ENCODE measurements at regions not wholly inside any gene's neighbourhood (a gene's known extent, or its start where the extent isn't known, plus 50 kb on each side); places are given as distances from the start of the nearest gene placed in this dataset.
"Not testable (repeated sequence)": the region's sequence is repeated elsewhere in the genome, so short reads cannot be mapped to it uniquely, and the experiment has no call there.

DNA sequence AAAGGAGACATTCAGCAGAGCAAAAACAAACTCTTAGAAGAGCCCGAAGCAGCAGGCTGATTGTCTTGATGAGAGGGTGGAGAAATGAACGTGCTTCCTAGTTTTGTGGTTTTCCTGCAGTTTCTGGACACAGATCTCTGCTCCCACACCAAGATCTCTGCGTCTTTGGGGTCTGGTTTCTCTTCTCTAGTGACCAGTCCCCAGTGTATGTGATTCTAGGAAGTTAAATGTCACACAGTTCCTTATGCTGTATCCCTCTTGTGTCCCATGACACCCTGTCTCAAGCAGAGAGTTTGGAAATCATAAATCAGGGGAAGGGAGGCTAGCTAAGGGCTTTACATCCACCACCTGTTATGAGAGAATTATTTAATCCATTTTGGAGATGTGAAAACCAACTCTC, 55.4 kb upstream of the KLF14 start:
- DNase-seq (ENCODE audit: low read depth, low spot score): no peak

DNA sequence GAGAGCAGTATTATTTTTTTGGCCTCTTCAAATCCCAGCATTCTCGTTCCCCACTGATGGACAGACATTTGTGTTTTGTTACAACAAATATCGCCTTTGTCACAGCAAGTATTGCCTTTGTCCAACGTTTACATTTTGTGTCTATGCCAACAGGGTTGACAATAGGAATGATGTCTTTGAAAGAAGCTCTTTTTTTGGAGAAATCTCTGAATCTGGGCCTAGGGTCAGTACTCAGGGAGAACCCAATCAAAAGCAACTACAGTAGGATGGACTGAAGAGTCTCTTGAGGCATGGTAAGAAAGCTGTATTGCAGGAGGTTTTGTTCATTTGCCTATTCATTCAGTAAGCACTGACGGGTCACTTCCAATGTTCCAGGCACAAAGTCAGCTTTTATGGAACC, 57.7 kb upstream of the KLF14 start:
- DNase-seq (ENCODE audit: low read depth, low spot score): no peak

DNA sequence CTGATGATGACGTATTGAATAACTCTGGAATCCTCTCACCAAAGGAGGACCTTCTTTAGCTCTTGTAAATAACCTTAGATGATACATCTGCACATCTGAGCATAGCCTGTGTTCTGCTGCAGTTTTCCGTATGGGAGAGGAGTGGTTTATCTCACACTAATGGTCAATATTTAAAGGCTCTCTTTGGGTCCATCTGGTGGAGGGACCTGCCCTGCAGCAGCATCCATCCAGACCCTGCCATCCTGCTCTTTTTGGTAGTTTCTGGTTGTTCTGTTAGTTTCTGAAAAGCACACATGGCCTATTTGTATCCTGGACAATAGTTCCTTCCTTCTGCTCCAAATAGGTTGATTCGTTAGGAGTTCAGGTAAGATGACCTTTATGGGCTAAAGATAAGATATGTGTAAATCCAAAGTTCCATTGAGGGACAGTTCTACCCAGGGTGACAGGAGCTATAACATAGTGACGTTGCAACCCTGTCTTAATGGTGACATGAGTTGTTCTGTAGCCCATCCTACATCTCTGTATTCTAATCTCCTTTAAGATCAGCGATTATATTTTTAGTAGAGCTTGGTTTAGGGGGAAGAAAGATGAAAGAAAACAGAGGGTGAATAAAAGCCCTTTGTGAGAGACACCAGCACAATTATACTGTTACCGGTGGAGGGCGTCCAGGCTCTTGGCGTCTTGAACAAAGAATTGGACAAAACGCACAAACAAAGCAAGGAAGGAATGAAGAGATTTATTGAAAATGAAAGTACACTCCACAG, 60.0 kb upstream of the KLF14 start:
- peak; percentile 29 for DNase-seq (ENCODE audit: low read depth, low spot score)

DNA sequence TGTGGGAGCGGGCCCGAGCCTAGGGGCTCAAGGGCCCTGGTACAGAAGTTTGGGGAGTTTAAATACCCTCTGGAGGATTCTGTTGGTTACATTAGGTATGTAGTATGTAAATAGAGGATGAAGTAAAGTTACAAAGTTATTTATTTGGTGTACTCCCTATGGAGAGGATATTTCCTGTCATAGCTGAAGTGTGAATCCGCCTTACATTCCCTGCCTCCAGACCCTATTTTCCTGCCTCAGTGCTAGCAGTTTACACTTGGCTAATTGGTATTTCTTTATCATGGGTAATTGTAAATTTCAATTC, 60.6 kb upstream of the KLF14 start:
- DNase-seq (ENCODE audit: low read depth, low spot score): peak; percentile 1

DNA sequence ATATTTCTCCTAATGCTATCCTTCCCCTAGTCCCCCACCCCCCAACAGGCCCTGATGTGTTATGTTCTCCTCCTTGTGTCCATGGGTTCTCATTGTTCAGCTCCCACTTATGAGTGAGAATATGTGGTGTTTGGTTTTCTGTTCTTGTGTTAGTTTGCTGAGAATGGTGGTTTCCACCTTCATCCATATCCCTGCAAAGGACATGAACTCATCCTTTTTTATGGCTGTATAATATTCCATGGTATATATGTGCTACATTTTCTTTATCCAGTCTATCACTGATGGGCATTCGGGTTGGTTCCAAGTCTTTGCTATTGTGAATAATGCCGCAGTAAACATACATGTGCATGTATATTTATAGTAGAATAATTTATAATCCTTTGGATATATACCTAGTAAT, 62.4 kb upstream of the KLF14 start:
- not testable (repeated sequence) for DNase-seq (ENCODE audit: low read depth, low spot score)

DNA sequence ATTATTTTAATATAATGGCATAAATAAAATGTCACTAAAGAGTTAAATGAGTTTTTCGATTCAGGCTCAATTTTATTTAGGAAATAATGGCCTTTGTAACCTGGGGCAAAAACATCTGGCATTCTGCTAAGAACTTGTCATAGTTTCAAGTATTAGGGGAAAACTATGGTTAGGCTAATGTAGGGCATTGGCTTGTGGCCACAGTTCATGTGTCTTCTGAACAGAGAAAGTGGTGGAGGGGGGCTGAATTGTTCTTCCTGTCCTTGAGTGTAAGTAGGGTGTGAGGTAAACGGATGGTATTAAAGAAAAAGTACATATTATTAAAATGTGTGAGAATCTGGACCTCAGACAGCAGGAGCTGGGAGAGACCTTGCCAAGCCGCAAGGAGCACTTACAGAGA, 69.1 kb upstream of the KLF14 start:
- no peak for DNase-seq (ENCODE audit: low read depth, low spot score)

DNA sequence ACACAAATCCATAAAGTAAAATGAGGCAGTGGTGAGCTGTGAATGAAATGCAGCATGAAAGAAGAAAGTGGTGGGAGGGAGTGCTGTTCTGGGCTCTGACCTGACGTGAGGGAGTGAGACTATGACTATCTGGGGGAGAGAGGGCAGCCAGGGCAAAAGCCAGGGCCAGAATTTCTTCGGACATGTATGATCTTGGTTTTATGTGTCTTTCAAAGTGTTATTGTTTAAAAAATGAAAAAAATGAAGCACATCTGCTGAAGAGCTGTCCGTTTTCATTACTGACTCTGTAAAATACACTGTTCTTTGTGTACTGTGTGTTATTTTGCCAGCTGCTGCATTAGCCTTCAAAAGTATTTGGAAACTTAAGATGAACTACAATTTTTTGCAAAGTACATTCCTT, 70.2 kb upstream of the KLF14 start:
- no peak for DNase-seq (ENCODE audit: low read depth, low spot score)

DNA sequence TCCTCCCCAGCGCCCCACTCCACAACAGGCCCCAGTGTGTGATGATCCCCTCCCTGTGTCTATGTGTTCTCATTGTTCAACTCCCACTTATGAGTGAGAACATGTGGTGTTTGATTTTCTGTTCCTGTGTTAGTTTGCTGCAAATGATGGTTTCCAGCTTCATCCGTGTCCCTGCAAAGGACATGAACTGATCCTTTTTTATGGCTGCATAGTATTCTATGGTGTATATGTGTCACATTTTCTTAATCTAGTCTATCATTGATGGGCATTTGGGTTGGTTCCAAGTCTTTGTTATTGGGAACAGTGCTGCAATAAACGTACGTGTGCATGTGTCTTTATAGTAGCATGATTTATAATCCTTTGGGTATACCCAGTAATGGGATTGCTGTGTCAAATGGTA, 78.8 kb upstream of the KLF14 start:
- not testable (repeated sequence) for DNase-seq (ENCODE audit: low read depth, low spot score)

DNA sequence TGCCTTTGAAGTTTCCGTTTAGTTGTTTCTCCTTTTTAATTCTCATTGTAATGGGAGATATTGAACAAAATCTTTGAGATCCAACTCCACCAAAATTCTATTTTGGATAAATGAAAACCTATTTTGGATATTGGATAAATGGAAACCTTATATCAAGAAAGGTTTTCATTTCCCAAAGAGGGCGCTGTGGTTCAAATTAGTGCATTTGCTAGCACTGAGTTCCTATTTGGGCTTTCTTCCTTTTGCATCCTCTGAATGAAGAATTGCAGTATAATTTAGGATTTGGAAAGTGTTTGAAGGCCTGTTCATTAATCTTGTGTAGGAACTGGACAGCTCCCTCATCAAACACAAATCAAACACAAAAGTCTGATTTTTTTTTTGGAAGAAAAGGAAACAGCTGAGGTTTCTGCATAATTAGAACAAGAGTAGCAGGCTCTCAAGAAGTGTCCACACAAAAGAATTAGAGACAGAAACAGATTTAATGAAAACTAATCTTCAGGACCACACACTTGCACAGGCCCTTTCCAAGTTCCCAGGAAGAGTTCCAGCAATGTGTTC, 80.8 kb upstream of the KLF14 start:
- DNase-seq (ENCODE audit: low read depth, low spot score): no peak

DNA sequence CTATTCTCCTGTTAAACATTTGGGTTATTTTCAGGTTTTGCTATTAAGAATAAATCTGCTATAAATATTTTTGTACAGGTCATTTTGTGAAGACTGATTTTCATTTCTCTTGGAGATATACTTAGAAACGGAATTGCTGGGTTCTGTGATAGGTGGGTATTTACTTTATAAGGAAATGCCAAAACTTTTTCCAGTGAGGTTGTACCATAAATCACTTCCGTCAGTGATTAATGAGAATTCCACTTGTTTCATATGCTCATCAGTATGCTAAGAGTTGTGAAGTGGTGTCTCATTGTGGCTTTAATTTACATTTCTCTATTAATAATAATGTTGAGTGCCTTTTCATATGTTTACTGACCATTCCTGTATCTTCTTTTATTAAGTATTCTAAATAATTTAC, 84.0 kb upstream of the KLF14 start:
- DNase-seq (ENCODE audit: low read depth, low spot score): no peak

DNA sequence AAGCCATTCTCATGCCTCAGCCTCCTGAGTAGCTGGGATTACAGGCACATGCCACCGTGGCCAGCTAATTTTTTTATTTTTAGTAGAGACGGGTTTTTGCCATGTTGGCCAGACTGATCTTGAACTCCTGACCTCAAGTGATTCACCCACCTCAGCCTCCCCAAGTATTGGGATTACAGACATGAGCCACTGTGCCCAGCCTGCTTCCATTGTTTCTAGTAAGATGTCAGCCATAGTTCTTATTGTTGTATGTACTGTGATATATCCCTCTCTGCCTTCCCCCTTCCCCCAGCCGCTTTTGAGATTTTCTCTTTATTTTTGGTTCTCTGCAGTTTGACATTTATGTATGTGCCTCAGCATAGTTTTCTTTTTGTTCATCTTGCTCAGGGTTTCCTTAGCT, 87.9 kb upstream of the KLF14 start:
- DNase-seq (ENCODE audit: low read depth, low spot score): no peak

DNA sequence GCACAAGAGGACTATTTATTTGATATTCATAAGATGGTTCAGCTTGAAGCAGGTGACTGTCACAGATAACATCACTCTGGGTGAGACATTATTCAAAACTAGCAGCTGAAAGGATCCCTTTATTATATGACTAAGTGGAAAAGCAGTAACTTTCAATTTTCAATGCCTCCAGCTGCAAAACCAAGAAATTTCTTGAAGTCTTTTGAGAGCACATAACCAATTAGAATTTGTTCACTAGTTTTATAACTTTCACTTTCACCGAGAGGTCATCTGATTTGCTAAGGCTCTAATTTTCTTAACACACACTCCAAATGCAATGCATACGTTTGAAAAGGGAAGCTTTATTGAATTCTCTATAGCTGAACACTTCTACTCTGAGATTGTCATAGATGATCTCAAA, 88.6 kb upstream of the KLF14 start:
- no peak for DNase-seq (ENCODE audit: low read depth, low spot score)

DNA sequence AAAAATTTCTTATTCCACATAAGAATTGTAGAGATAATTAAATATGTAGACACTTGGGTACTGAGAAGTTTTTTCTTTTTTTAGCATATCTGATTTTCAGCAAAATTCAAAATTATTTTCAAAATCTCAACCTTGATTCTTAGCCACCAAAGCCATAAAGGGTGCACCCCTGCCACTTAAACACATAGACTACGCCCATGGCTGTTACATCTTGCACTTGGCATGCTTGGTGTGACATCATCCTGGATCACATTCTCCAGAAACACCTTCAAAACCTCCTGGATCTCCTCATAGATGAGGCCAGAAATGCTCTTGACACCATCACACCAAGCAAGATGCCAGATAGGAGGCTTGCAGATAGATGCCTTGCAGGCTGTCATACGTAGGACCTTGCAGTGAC, 89.1 kb upstream of the KLF14 start:
- DNase-seq (ENCODE audit: low read depth, low spot score): no peak

DNA sequence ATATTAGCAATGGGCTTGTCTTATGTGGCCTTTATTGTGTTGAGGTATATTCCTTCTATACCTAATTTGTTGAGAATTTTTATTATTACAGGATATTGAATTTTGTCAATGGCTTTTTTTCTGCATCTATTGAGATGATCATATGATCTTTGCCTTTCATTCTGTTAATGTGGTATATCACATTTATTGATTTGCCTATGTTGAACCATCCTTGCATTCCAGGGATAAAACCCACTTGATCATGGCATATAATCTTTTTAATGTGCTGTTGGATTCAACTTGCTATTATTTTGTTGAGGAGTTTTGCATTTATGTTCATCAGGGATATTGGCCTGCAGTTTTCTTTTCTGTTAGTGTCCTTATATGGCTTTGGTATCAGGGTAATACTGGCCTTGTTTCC, 91.8 kb upstream of the KLF14 start:
- DNase-seq (ENCODE audit: low read depth, low spot score): no peak

DNA sequence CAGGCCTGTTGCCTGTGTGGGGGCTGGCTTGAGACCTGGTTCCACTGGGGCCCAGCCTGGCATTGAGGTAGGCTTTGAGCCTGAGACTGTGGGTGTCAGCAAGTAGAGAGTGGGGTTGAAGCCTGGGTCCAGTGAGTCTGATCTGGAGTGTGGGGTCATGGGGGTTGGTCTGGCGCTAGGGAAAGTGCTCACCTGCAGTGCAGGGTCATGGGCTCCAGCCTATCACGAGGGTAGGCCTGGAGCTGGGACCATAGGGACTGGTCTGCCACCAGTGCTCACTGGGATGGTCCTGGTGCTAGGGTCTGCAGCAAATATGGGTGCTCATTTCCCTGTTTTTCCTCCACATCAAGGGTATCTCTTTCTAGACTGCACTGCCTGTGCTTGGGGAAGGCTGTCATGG, 95.4 kb upstream of the KLF14 start:
- DNase-seq (ENCODE audit: low read depth, low spot score): no peak

DNA sequence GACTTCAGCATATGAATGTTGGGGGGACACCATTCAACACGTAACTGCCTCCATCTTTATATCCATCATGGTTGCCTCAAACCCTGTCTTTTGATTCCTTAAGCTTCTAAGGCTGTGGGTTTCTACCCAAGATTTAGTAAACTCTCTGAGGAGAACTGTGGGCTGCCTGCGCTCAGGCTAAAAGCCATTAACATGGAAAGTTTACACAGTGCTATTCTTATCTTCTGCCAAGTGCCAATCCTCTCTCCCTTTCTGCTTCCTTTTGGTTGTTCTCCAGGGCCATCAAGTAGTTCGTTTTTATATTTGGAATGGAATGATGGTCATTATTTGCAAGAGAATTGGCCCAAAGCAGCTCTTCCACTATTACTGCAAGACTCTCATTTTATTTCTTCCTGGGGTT, 97.3 kb upstream of the KLF14 start:
- DNase-seq (ENCODE audit: low read depth, low spot score): no peak

DNA sequence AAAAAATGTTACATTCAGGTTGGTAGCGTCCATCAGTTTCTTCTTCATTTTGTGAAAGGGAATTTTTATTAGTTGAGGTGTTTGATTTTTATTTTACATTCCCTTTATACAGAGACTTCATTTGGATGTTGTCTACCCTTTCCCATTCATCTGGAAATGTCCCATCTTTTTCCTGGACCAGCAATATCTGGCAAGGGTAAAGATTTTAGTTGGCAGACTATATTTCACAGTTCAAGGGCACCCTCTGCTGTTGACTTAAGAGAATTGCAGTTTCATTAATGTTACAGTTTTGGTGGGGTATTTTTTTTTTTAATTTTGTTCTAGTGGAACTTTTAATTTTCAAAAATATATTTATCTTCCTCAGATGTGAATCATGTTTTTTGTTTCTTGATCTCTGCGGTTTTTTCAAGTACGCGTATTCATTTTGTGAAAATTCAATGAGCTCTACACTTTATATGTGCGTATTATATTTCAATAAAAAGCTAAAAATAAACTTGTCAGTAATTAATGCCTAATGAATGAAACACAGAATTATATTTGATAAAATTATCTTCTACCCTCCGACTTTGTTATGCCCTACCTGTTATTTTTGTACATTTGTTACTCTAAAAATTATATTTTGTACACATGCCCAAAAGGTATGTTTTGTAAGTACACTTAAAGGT, 97.9 kb upstream of the KLF14 start:
- no peak for DNase-seq (ENCODE audit: low read depth, low spot score)

DNA sequence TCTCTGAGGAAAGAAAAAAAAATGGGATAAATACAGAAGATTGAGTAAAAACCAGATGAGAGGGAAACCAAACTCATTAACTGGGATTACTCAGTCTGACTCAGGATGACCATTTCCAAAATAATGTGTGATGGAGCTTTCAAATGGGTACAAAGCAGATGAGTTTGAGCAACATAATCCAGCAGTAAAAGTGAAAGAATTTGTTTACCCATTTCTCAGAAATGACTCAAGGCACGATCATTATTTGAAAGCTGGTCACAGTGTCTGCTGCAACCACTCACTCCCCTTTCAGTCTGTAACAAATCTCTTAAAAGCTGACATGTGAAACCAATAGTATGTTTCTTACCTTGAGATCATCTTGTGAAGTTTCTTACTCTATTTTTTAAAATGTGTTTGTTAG, 104.7 kb upstream of the KLF14 start:
- no peak for DNase-seq (ENCODE audit: low read depth, low spot score)

DNA sequence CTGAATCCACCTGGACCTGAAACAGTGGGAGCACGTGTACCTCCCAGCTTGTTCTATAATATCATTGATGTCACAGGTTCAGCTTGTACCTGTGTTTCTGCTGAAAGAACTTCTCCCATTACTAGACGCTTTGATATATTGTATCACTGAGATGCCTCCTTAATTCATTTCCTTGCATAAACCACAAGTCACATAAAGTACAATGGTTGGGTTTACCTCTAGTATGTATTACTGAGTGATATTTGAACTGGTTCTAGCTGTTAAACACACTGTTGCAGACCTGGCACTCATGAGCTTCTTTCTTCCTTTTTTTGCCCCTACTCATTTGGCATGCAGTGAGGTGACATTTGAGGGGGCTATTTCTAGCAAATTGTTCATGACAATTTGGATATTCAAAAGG, 106.6 kb upstream of the KLF14 start:
- no peak for DNase-seq (ENCODE audit: low read depth, low spot score)

DNA sequence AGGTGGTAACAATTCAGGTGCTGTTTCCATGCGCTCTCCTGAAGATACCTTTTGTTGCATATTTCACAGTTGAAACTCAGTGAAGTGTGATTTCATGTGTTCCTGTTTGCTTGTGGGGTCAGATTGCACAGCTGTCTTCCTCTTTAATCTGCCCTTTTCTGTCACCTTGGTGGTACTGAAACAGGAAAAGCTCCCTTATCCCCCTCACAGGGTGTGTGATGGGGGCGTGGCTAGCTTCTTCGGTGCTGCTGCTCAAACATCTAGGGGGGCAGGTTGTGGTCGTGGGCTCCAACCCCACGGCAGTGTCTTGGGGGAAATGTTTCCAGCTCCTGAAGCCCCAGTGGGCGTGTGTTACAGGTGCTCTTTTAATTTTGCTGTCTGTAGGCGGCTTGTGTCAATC, 107.4 kb upstream of the KLF14 start:
- DNase-seq (ENCODE audit: low read depth, low spot score): no peak

DNA sequence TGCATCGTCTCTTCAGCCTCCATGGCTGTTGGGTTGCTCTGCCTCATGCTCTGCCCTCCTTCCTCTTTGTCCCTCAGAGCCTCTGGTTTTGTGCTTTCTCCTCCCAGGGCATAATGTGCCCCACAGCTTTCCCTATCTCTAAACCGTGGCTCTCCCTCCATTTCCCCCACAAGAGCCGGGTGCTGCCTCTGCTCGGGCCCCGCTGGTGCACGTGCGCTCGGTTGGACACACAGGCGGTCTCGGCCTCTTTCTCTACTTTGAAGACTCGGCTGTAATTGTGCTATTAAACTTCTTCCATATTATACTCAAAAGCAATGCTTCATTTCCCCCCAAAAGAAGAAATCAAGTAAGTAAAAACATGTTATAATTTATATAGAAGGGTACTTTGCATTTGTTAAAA, 109.7 kb upstream of the KLF14 start:
- DNase-seq (ENCODE audit: low read depth, low spot score): no peak

DNA sequence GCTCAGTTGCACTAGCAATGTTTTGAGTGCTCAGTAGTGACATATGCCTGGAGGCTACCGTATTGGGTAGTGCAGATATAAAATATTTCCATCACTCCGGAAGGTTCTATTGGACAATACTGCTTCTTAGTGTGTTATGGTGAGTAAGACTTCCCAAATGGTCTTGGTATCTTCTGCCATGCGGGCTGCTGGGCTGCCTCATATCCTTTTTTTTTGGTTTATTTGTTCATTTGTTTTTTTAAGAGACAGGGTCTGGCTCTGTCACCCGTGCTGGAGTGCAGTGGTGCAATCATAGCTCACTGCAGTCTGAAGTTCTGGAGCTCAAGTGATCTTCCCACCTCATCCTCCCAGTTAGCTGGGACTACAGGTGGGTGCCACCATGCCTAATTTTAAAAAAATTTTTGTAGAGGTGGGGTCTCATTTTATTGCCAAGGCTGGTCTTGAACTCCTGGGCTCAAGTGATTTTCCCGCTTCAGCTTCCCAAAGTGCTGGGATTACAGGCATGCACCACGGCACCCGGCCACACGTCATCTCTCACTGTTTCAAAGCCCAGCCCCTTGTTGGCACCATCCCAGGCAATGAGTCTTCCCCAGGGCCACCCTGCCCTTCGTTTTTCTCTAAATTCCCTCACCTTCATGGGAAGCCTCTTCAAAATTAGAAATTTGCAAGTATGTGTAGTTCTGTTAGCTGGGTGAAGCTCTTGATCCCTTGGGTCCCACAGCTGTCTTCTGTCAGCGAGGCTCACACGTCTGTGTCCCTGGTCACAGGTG, 111.0 kb upstream of the KLF14 start:
- DNase-seq (ENCODE audit: low read depth, low spot score): no peak

DNA sequence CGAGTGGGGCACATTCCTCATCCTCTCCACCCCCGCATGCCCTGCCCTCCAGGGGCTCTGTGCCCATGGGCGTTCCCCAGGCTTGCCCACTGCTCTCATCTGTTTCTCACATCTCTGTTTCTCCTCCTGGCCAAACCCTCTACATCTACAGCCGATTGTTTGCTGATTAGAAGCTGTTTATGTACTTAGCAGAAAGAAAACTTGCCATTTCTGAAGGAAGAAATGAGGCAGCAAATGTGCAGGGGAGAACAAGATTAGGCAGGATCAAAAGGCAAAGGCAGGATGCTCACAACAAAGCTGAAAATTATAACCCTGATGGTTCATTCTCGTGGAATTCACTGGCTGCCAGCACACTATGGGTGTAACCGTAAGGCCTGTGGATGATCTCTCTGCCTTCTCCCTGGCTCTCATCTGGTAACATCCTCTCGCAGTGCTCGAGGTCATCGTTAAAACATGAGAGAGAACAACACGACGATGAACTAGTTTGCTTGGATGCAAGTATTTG, 111.6 kb upstream of the KLF14 start:
- no peak for DNase-seq (ENCODE audit: low read depth, low spot score)
